H9 (cell line): ENCODE measurements at regions not wholly inside any gene's neighbourhood (a gene's known extent, or its start where the extent isn't known, plus 50 kb on each side); places are given as distances from the start of the nearest gene placed in this dataset.

Experiments
- DNase-seq: peaks from one replicate; pipeline ENCODE4 v3.0.0-alpha.2; 2017
- H2AFZ ChIP-seq: one replicate; pipeline ENCODE4 v1.6.1; 2013; ENCODE audit warnings: mild to moderate bottlenecking, low read length, control low read depth, moderate library complexity
- H2AK5ac ChIP-seq: 2 replicates; pipeline ENCODE4 v1.6.1; 2013; ENCODE audit warnings: low read length, control low read depth, mixed read lengths; ENCODE audit not compliant: insufficient read length
- H2BK120ac ChIP-seq: one replicate; pipeline ENCODE4 v1.6.1; 2013; ENCODE audit warnings: low read depth, mild to moderate bottlenecking, low read length, control low read depth, inconsistent platforms; ENCODE audit not compliant: poor library complexity, severe bottlenecking
- H2BK12ac ChIP-seq: 2 replicates; pipeline ENCODE4 v1.6.1; 2013; ENCODE audit warnings: low read length, control low read depth, mixed read lengths, low read depth; ENCODE audit not compliant: insufficient read length
- H2BK15ac ChIP-seq: 2 replicates; pipeline ENCODE4 v1.6.1; 2013; ENCODE audit warnings: low read depth, low read length, control low read depth
- H2BK20ac ChIP-seq: one replicate; pipeline ENCODE4 v1.6.1; 2013; ENCODE audit warnings: low read depth, mild to moderate bottlenecking, low read length, control low read depth, inconsistent platforms; ENCODE audit not compliant: poor library complexity, severe bottlenecking
- H2BK5ac ChIP-seq: 2 replicates; pipeline ENCODE4 v1.6.1; 2013; ENCODE audit warnings: low read length, control low read depth, mixed read lengths; ENCODE audit not compliant: insufficient read length
- H3K14ac ChIP-seq: 2 replicates; pipeline ENCODE4 v1.6.1; 2013; ENCODE audit warnings: low read length, control low read depth; ENCODE audit not compliant: insufficient read depth
- H3K18ac ChIP-seq: 2 replicates; pipeline ENCODE4 v1.6.1; 2013; ENCODE audit warnings: low read depth, mild to moderate bottlenecking, mixed read lengths, low read length, control low read depth; ENCODE audit not compliant: insufficient read length
- H3K23ac ChIP-seq: 2 replicates; pipeline ENCODE4 v1.6.1; 2013; ENCODE audit warnings: low read length, control low read depth, mixed read lengths, low read depth; ENCODE audit not compliant: insufficient read length
- H3K23me2 ChIP-seq: 2 replicates; pipeline ENCODE4 v1.6.1; 2013; ENCODE audit warnings: low read depth, mild to moderate bottlenecking, mixed read lengths, low read length, control low read depth; ENCODE audit not compliant: insufficient read length, poor library complexity, severe bottlenecking
- H3K27ac ChIP-seq: 2 replicates; pipeline ENCODE4 v1.5.1; 2013; ENCODE audit warnings: low read length, control low read depth, mixed read lengths, low read depth; ENCODE audit not compliant: insufficient read length
- H3K27me3 ChIP-seq: 2 replicates; pipeline ENCODE4 v1.6.1; 2013; ENCODE audit warnings: low read length, control low read depth, inconsistent platforms; ENCODE audit not compliant: insufficient read depth
- H3K4ac ChIP-seq: 2 replicates; pipeline ENCODE4 v1.6.1; 2013; ENCODE audit warnings: low read depth, mild to moderate bottlenecking, control low read depth, inconsistent platforms, low read length, moderate library complexity
- H3K4me1 ChIP-seq: 2 replicates; pipeline ENCODE4 v1.6.1; 2013; ENCODE audit warnings: low read length, control low read depth, inconsistent platforms; ENCODE audit not compliant: insufficient read depth
- H3K4me2 ChIP-seq: 2 replicates; pipeline ENCODE4 v1.6.1; 2013; ENCODE audit warnings: low read length, control low read depth, mixed read lengths; ENCODE audit not compliant: insufficient read length, insufficient read depth
- H3K56ac ChIP-seq: 2 replicates; pipeline ENCODE4 v1.6.1; 2013; ENCODE audit warnings: low read depth, mild to moderate bottlenecking, mixed read lengths, low read length, control low read depth; ENCODE audit not compliant: insufficient read length
- H3K79me1 ChIP-seq: 2 replicates; pipeline ENCODE4 v1.6.1; 2013; ENCODE audit warnings: low read depth, mild to moderate bottlenecking, moderate library complexity, low read length, control low read depth, inconsistent platforms; ENCODE audit not compliant: insufficient read depth, poor library complexity, severe bottlenecking
- H3K79me2 ChIP-seq: 2 replicates; pipeline ENCODE4 v1.6.1; 2013; ENCODE audit warnings: low read length, control low read depth, inconsistent platforms; ENCODE audit not compliant: insufficient read depth
- H3K9ac ChIP-seq: 2 replicates; pipeline ENCODE4 v1.6.1; 2013; ENCODE audit warnings: low read length, control low read depth, mixed read lengths; ENCODE audit not compliant: insufficient read length; ENCODE audit errors: extremely low read depth
- H3K9me3 ChIP-seq: one replicate; pipeline ENCODE4 v1.6.1; 2013; ENCODE audit warnings: low read depth, low read length, inconsistent platforms; ENCODE audit not compliant: control insufficient read depth
- H3T11ph ChIP-seq: one replicate; pipeline ENCODE4 v1.6.1; 2013; ENCODE audit warnings: mild to moderate bottlenecking, low read length, control low read depth, inconsistent platforms
- H4K20me1 ChIP-seq: one replicate; pipeline ENCODE4 v1.6.1; 2013; ENCODE audit not compliant: control insufficient read depth, insufficient read length, insufficient read depth
- H4K5ac ChIP-seq: 2 replicates; pipeline ENCODE4 v1.6.1; 2013; ENCODE audit warnings: low read depth, mild to moderate bottlenecking, mixed read lengths, low read length, control low read depth; ENCODE audit not compliant: insufficient read length
- H4K8ac ChIP-seq: replicated peaks from 2 replicates; pipeline ENCODE4 v1.6.1; 2013; ENCODE audit warnings: low read length, control low read depth, mixed read lengths, low read depth; ENCODE audit not compliant: insufficient read length
- H4K91ac ChIP-seq: 2 replicates; pipeline ENCODE4 v1.6.1; 2013; ENCODE audit warnings: low read depth, mild to moderate bottlenecking, moderate library complexity, mixed read lengths, low read length, control low read depth; ENCODE audit not compliant: insufficient read length
- H3K27ac Mint-ChIP-seq, 3 experiments: 2 replicates in 2 of 3; 3 replicates in 1 of 3; pipeline ENCODE4 v1.8.0; 2020 to 2021; ENCODE audit warnings: mixed read lengths in 3 of 3, mild to moderate bottlenecking in 1 of 3, moderate library complexity in 1 of 3
- H3K27me3 Mint-ChIP-seq: 2 replicates; pipeline ENCODE4 v1.8.0; 2021; ENCODE audit warnings: low read depth, mild to moderate bottlenecking, moderate library complexity, mixed read lengths
- H3K36me3 Mint-ChIP-seq, 3 experiments: 2 replicates in 2 of 3; 3 replicates in 1 of 3; pipeline ENCODE4 v1.8.0; 2020 to 2021; ENCODE audit warnings: low read depth in 3 of 3, mixed read lengths in 3 of 3; ENCODE audit not compliant: insufficient read depth in 1 of 3
- H3K4me1 Mint-ChIP-seq, 2 experiments: 2 replicates each; pipeline ENCODE4 v1.8.0; 2020; ENCODE audit warnings: mixed read lengths in 2 of 2
- H3K4me3 Mint-ChIP-seq, 2 experiments: 2 replicates in 1 of 2; 3 replicates in 1 of 2; pipeline ENCODE4 v1.8.0; 2020 to 2021; ENCODE audit warnings: mild to moderate bottlenecking in 2 of 2, mixed read lengths in 2 of 2, moderate library complexity in 1 of 2
- H3K9me3 Mint-ChIP-seq, 2 experiments: 2 replicates in 1 of 2; 3 replicates in 1 of 2; pipeline ENCODE4 v1.8.0; 2020; ENCODE audit warnings: mild to moderate bottlenecking in 2 of 2, mixed read lengths in 2 of 2, moderate library complexity in 1 of 2
- CTCF ChIP-seq: fragments of 200-600 bp; sonication (generic); conservative IDR thresholded peaks from 3 replicates; pipeline ENCODE4 v1.8.0; 2021; ENCODE audit warnings: antibody characterized with exemption, mild to moderate bottlenecking
- WGBS: extraction: QIAGEN DNeasy Blood & Tissue Kit; methylation state at CpG from one replicate; pipeline ENCODE4 v1.1.7; 2013; ENCODE audit warnings: missing lambda C conversion rate, low lambda C conversion rate, mixed read lengths; ENCODE audit not compliant: insufficient read length; ENCODE audit errors: extremely low coverage; 5-methylcytosine and 5-hydroxymethylcytosine counted together

- H3K4me3 Mint-ChIP-seq: no peak overlapping the region
- Histone ChIP-seq H2BK5ac (no peak overlapping the region), H3K4me1 (peaks cover 5% of the 10 kb centered on the region; the same call in 1 of the 2 replicates), H3K18ac (no peak overlapping the region), H3K56ac (no peak overlapping the region), H3K4me2 (no peak overlapping the region), H2AFZ (no peak overlapping the region), H4K20me1 (no peaks in the 10 kb centered on the region), H2BK20ac (no peak overlapping the region), H3K9me3 (no peaks in the 10 kb centered on the region), H3T11ph (no peak overlapping the region), H2AK5ac (no peak overlapping the region), H2BK12ac (no peak overlapping the region), H3K14ac (no peak overlapping the region), H3K79me2 (no peaks in the 10 kb centered on the region), H2BK15ac (no peak overlapping the region), H3K23me2 (no peaks in the 10 kb centered on the region), H3K23ac (no peak overlapping the region), H3K4ac (no peak overlapping the region), H3K9ac (no peak overlapping the region), H3K27ac (no peak overlapping the region), H3K27me3 (no peaks in the 10 kb centered on the region), H3K79me1 (no peaks in the 10 kb centered on the region), H4K5ac (no peak overlapping the region), H4K91ac (no peak overlapping the region), H2BK120ac (no peak overlapping the region), H4K8ac (no peak overlapping the region)
- H3K9me3 Mint-ChIP-seq: no peaks in the 10 kb centered on the region
- H3K27me3 Mint-ChIP-seq: no peaks in the 10 kb centered on the region
- H3K27ac Mint-ChIP-seq: no peak overlapping the region
- no peak for DNase-seq
- peaks cover 21 to 24% of the 10 kb centered on the region in 2 experiments for H3K4me1 Mint-ChIP-seq
- no peaks in the 10 kb centered on the region for H3K36me3 Mint-ChIP-seq
- 100% methylated on average over 1 of the region's 2 CpGs for WGBS
- no peak for TF ChIP-seq CTCF
Observed at GRCh38 chr1:216827251-216827650, 104.0 kb upstream of the ESRRG start.
